Brain microvascular endothelial cell (primary cell): ENCODE measurements at regions not wholly inside any gene's neighbourhood (a gene's known extent, or its start where the extent isn't known, plus 50 kb on each side); places are given as distances from the start of the nearest gene placed in this dataset.
A peak's percentile ranks its signal among the peaks of the same experiment; 100 is the strongest.

Experiments
- DNase-seq: peaks from one replicate; pipeline ENCODE4 v3.0.0-alpha.2; 2020
- H3K27ac ChIP-seq: fragments of 250-450 bp; sonication (Bioruptor Pico); 2 replicates; pipeline ENCODE4 v1.5.1; 2020; ENCODE audit warnings: mild to moderate bottlenecking, moderate library complexity
- H3K27me3 ChIP-seq: fragments of 250-450 bp; sonication (Bioruptor Pico); replicated peaks from 2 replicates; pipeline ENCODE4 v1.5.1; 2020; ENCODE audit warnings: mild to moderate bottlenecking
- H3K36me3 ChIP-seq: fragments of 250-450 bp; sonication (Bioruptor Pico); replicated peaks from 2 replicates; pipeline ENCODE4 v1.5.1; 2020; ENCODE audit warnings: mild to moderate bottlenecking
- H3K4me3 ChIP-seq: 2 replicates; pipeline ENCODE4 v1.5.1; 2011; ENCODE audit warnings: low read depth, mild to moderate bottlenecking, control low read depth, low read length, moderate library complexity
- CTCF ChIP-seq: IDR thresholded peaks from 2 replicates; pipeline ENCODE4 v1.5.1; 2011; ENCODE audit warnings: low read depth, mild to moderate bottlenecking, moderate library complexity, low read length, control low read depth, inconsistent platforms; ENCODE audit errors: missing control alignments
- in situ Hi-C: cut with HindIII; loops from 2 replicates; pipeline ENCODE4 v1.10.0; 2017; ENCODE audit warnings: low sequenced_read_pairs, low pct_ligation_motif_present

- DNase-seq, result no peak
- no peak for TF ChIP-seq CTCF
- no peak overlapping the region for H3K4me3 ChIP-seq
- no peak overlapping the region for H3K27ac ChIP-seq
- in situ Hi-C loops, result no loop called here
- H3K36me3 ChIP-seq, result no peaks in the 10 kb centered on the region
- H3K27me3 ChIP-seq, result no peaks in the 10 kb centered on the region
These were observed 150.6 kb upstream of the ROPN1 start for GRCh38 chr3:124142389-124142970.

- Histone ChIP-seq H3K27me3 (no peaks in the 10 kb centered on the region), H3K27ac (no peak overlapping the region), H3K36me3 (no peaks in the 10 kb centered on the region), H3K4me3 (no peak overlapping the region)
- in situ Hi-C loops, result no loop called here
- no peak for TF ChIP-seq CTCF
- no peak for DNase-seq
These were observed 151.1 kb upstream of the ROPN1 start for GRCh38 chr3:124143047-124143446.

DNA sequence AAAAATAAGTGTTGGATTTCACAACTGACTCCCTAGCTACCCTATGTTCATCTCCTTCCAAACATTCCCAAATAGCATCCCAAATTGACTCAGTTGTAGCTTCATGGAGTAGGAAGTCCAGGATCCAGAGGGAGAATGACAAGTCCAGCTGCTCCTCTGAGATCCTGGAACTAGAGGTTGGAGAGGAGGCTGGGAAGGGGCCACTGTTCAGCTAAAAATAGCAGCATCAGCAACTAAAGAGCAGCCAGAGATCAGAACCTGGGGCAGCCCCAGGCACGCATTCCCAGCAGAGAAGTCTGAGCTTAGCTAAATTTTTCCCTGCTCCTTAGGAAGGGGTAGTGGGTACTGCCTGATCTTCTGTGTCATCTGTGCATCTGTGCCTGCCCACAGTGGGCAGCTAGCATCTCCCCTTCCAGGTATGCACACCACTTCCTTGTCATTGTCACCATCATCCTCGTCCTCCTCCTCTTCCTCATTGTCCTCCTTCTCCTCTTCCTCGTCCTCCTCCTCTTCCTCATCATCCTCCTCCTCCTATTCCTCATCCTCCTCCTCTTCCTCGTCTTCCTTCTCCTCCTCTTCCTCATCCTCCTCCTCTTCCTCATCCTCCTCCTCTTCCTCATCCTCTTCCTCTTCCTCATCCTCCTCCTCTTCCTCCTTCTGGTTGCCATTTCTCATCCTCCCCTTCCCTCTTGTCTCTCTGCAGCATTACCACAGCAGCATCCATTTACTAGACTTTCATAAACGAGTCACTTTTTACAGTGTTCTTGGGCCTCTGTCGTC is 152.3 kb upstream of the ROPN1 start:
- no peak for TF ChIP-seq CTCF
- H3K36me3 ChIP-seq, result no peaks in the 10 kb centered on the region
- in situ Hi-C loops, result no loop called here
- DNase-seq, result no peak
- H3K27ac ChIP-seq, result no peak overlapping the region
- H3K4me3 ChIP-seq, result no peak overlapping the region
- no peaks in the 10 kb centered on the region for H3K27me3 ChIP-seq

DNA sequence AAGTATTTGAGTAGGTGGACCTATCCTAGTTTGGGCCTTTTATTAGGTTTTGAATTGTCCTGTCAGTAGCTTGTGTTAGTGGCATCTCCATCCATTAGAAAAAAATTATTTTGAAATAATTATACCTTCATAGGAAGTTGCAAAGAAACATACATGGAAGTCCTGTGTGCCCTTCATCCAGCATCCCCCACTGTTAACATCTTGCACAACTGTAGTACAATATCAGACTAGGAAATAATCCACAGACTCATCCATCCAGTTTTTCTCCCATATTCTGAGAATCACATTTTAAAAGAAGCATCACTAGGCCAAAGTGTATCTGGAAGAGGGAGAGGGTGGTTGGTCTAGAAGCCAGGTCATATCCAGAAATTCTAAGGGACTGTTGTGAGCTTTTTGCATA is 155.5 kb upstream of the ROPN1 start:
- DNase-seq, result no peak
- no peak overlapping the region for H3K27ac ChIP-seq
- no peaks in the 10 kb centered on the region for H3K36me3 ChIP-seq
- H3K27me3 ChIP-seq, result no peaks in the 10 kb centered on the region
- H3K4me3 ChIP-seq, result no peak overlapping the region
- in situ Hi-C loops, result no loop called here
- no peak for TF ChIP-seq CTCF

DNA sequence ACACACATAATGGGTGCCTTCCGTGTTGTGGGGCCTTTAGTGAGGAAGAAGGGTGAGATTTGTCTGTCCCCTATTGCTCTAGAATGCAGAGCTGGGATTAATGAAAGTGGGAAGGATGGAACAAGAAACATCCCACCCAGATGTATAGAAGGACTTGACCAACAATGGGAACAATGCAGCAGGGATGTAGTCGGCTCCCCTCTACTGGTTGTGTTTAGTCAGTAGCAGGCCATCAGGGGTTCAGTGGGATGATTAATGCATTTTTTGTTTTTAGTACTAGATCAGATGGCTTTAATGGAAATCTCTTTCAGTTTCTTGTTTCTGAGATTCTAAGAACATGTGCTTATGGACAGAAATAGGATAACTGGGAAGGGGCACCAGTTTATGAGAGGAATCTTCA is 156.0 kb upstream of the ROPN1 start:
- TF ChIP-seq CTCF, result peak; percentile 38
- H3K27ac ChIP-seq, result no peak overlapping the region
- in situ Hi-C loops, result no loop called here

More for the DNA sequence above, 156.0 kb upstream of the ROPN1 start:
- DNase-seq, result no peak
- Histone ChIP-seq H3K27me3 (no peaks in the 10 kb centered on the region), H3K4me3 (no peak overlapping the region), H3K36me3 (no peaks in the 10 kb centered on the region)
